HEK293 (cell line): ENCODE measurements at regions not wholly inside any gene's neighbourhood (a gene's known extent, or its start where the extent isn't known, plus 50 kb on each side); places are given as distances from the start of the nearest gene placed in this dataset.

Source experiments
- CTCF ChIP-seq: fragments of 450-650 bp; formaldehyde crosslinking; IDR thresholded peaks from 2 replicates; pipeline ENCODE4 v1.5.1; 2016; ENCODE audit warnings: missing biosample characterization, missing genetic modification characterization
- ZNF350 ChIP-seq: fragments of 450-650 bp; formaldehyde crosslinking; IDR thresholded peaks from 2 replicates; pipeline ENCODE4 v1.5.0; 2017; ENCODE audit warnings: missing biosample characterization, mild to moderate bottlenecking, missing genetic modification characterization
- ZNF518A ChIP-seq: fragments of 450-650 bp; formaldehyde crosslinking; conservative IDR thresholded peaks from 2 replicates; pipeline ENCODE4 v1.5.1; 2016; ENCODE audit warnings: low read depth, missing biosample characterization, missing genetic modification characterization
- ZNF768 ChIP-seq: fragments of 450-650 bp; formaldehyde crosslinking; IDR thresholded peaks from 2 replicates; pipeline ENCODE4 v1.5.1; 2018; ENCODE audit warnings: missing biosample characterization, mild to moderate bottlenecking, missing genetic modification characterization

DNA sequence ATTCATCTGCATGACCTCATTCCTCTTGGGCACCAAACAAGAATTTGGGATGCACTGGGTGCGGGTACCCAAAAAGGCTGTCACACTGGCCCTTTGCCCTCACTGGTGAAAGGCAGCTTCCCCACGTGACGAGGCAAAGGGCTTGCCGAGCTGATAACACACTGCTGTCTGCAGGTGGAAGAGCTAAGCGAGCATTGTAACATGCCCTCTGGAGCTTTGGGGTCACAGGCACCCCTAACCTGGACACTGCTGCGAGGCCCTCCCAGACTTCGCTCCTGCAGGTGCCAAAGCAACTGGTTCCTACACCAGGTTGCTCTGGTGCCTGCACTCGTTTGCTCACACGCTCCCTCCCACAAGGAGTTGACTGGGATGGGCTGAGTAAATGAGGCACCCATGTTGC lies 1595.7 kb downstream of the HACE1 start:
- TF ChIP-seq CTCF, result no peak
- no peak for TF ChIP-seq ZNF768 (tag by site-specific recombination)
- no peak for TF ChIP-seq ZNF518A (tag by site-specific recombination)
- TF ChIP-seq ZNF350, result no peak
